Skeletal muscle cell (primary cell): ENCODE measurements at regions not wholly inside any gene's neighbourhood (a gene's known extent, or its start where the extent isn't known, plus 50 kb on each side); places are given as distances from the start of the nearest gene placed in this dataset.
"Not testable (repeated sequence)": the region's sequence is repeated elsewhere in the genome, so short reads cannot be mapped to it uniquely, and the experiment has no call there.

ENCODE experiments used
- DNase-seq: peaks from one replicate; pipeline ENCODE4 v3.0.0-alpha.2; 2010; ENCODE audit warnings: low read depth
- H3K4me3 ChIP-seq: 2 replicates; pipeline ENCODE4 v1.5.1; 2011; ENCODE audit warnings: low read depth, mild to moderate bottlenecking, control low read depth, low read length, moderate library complexity

DNA sequence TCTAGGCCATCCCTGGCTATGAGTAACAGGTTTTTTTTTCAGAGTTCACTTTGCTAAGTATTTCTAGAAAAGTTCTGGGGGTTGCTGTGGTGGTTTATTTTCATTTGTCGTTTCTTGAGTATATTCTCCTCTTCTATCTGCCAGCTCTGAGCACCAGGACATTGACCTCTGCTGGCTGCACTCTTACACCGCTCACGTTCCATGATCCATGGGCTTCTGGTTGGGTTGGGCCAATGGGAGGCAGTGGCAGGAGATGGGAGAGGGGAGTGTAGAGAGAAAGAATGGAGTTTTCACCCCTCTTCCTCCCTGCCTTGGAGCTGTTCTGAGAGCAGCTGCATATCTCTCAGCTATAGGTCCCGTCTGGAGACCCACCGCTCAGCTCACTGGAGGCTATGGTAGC is 161.0 kb upstream of the ATXN1 start:
- DNase-seq: no peak
- no peak overlapping the region for H3K4me3 ChIP-seq

DNA sequence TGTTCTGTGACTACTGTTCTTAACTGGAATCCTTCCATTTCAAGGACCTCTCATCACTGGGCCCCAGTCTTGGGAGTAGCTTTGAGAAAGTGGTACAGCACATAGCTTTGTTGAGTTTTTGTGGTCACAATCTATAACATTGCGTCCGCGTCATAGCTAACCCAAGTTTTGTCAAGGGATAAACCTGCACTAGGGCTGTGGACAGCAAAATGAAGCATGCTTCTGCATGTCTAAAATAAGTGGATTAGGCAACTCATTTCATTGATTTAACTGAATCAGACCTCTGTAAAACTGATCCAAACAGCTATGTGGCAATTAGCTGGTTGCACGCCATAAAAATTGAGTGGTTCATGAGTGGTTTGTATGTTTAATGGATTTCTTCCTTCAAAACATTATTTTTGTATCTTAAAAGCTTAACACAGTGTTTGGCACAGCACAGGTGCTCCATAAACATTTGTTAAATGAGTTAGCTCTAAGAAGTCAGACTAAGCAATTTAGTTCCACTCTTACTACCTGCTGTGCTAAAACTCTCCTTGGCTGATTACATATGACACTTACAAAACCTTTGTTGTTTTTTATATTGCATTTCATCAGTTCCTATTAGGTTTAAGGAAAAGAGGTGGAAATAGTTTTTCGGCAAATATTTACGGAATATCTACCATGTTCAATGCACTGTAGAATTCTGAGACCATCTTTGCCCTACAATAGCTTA is 160.3 kb upstream of the ATXN1 start:
- no peak for DNase-seq

GRCh38 chr6:16918586-16918985 is 157.3 kb upstream of the ATXN1 start:
- H3K4me3 ChIP-seq: no peak overlapping the region
- no peak for DNase-seq

More for the DNA sequence above, 160.3 kb upstream of the ATXN1 start:
- H3K4me3 ChIP-seq: no peak overlapping the region

DNA sequence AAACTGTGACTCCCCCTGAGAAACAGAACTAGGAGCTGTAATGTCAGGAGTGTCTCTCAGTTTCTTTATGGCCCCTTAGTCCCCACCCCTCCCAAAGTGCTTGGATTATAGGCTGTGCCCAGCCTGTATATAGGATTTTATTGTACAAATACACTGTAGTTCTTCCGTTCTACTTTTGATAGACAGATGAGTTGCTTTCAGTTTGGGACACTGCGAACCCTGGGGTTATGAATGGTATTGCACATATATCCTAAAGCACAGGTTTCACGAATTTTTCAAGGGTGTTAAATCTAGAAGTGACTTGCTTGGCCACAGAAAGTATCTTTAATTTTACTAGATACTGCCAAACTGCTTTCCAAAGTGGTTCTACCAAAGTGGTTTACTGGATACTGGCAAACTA is 152.9 kb upstream of the ATXN1 start:
- no peak overlapping the region for H3K4me3 ChIP-seq
- no peak for DNase-seq

GRCh38 chr6:16912756-16913155 is 151.5 kb upstream of the ATXN1 start:
- no peak overlapping the region for H3K4me3 ChIP-seq
- no peak for DNase-seq

DNA sequence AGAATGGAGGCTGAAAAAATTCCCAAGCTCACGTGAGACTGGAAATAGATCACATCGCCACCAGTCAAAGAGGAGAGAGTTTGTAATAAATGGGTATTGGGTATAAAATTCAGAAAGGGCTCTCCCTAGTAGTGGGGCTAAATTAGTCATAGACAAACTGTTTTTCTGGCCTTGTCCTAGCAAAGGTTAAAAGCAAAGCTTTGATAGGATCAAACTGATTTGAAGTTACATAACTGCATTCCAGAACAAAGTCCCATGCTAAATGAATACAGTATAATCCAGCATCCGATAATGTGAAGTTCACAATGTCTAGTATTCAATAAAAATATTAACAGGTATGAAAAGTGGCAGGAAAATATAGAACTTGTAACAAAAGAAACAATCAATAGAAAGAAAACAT is 149.8 kb upstream of the ATXN1 start:
- no peak for DNase-seq
- no peak overlapping the region for H3K4me3 ChIP-seq

GRCh38 chr6:16909658-16910360 is 148.5 kb upstream of the ATXN1 start:
- DNase-seq: no peak
- H3K4me3 ChIP-seq: no peak overlapping the region

DNA sequence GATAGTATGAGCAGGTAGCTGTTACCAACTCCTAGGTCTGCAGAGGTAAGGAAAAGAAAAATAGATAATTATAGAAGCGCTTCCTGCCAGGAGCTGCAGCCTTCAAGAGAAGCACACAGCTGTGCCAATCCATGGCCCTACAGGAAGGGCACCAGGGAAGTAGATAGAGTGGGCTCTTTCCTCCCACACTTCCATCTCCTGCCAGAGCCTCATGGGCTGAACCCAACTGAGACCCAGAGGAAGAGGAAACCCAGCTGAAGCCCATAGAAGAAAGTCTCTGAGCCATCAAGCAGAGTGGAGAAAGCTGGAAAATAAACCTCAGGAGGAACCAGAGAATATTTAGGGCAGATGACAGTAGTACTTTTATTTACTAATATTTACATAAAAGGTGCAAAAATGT is 146.7 kb upstream of the ATXN1 start:
- DNase-seq: no peak
- H3K4me3 ChIP-seq: no peak overlapping the region

GRCh38 chr6:16904957-16905356 is 143.7 kb upstream of the ATXN1 start:
- no peak for DNase-seq

DNA sequence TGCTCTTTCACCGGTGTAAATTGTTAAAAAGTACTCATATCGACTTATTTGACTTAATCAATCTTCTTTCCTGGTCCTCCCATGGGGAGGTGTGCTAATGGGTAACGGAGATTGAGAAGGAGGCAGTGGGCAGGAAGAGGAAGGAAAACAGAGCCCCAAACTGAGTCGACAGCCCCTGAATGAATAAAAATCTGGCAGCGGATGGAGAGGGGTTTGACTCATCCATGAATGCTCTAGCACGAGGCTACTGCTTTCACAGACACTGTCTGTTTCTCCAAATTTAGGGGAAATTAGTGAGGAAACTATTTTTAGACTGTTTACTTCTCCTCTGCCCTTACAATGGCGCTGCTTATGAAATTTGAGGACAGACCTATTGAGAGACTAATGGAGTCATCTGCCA is 142.2 kb upstream of the ATXN1 start:
- DNase-seq: no peak

More at GRCh38 chr6:16904957-16905356, 143.7 kb upstream of the ATXN1 start:
- no peak overlapping the region for H3K4me3 ChIP-seq

DNA sequence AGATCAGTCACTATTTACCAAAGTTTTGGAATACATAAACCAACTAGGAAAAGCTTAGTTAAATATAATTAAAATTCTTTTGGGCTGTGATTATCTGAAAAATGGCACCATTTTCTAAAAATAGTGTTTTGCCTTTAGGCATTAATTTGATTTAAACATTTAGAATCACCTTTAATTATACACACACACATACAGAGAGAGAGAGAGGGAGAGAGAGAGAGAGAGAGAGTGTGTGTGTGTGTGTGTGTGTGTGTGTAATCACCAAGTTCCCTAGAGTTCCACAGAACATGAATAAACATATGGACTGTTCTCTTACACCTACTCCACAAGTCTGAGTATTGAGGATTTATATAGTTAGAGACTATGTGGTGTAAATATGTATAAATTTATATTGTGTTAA is 141.2 kb upstream of the ATXN1 start:
- no peak for DNase-seq
- no peak overlapping the region for H3K4me3 ChIP-seq

More for the DNA sequence above, 142.2 kb upstream of the ATXN1 start:
- H3K4me3 ChIP-seq: no peak overlapping the region

DNA sequence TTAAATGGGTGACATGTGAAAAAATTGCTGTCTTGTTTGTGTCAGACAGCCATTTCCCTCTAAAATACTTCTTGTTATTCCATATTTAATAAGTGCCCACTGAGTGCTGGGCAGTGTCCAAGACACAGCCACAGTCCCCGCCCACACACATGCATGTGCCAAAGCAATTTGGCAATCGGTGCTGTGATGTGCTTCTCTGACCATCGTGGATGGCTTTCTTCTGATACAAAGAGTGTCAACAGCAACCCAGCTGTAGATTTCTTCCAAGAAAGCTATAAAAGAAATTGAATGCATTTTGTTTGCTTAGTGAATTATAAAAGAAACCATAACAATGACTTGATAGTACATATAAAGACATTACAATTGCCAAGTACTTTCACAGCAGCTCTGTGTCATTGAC is 140.5 kb upstream of the ATXN1 start:
- peak; percentile 56 for DNase-seq

DNA sequence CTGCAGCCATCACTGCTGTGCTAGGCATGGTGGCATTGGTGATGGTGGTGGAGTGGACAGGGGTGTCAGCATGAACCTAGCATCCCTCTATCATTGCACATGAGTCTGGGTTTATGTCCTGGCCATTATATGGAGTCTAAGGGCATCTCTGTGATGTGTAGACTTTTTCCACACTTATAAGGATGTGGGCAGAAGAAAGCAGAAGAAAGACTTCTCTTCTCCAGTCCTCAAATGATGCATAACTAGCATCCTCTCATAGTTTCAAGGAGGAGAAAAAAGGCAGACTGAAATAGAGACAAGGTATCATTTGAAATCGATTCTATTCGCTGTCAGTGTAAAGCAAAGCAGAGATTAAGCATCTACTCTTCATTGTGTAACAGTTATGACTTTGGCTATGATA is 140.0 kb upstream of the ATXN1 start:
- DNase-seq: no peak
- H3K4me3 ChIP-seq: no peak overlapping the region

More for the DNA sequence above, 140.5 kb upstream of the ATXN1 start:
- H3K4me3 ChIP-seq: no peak overlapping the region

DNA sequence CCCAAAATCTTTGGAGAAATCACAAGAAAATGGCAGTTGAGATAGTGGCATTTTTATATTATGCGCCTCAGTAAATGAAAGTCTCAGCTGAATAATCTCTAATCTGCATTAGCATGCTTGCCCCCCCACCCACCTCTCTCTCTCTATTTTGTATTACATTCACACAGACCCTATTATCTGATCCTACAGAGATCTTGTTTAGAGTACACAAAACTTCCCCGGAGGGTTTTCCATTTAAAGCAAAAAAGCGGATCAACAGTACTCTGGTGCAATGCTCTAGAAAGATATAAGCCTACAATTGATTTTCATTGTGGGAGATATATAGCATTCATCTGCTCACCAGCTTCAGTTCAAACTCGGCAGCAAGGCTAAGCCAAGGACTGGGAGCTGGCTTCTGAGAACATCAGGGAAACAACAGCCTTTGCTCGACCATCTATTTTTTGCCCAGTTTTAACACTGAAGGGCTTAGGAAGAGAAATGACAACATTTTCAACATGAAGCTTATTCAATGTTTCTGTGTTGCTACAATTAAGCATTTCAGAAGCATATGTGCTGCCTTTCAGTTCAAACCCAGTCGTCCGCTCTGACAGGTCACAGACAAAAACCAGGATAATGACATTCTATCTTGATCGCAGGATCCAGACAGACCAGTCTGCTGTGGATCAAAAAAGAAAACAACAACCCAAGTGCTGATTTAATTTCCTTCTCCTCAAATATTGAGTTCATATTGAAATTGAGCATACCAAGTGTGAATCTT is 137.6 kb upstream of the ATXN1 start:
- no peak overlapping the region for H3K4me3 ChIP-seq
- no peak for DNase-seq

GRCh38 chr6:16897669-16898068 is 136.4 kb upstream of the ATXN1 start:
- no peak for DNase-seq
- no peak overlapping the region for H3K4me3 ChIP-seq

- no peak for DNase-seq
- H3K4me3 ChIP-seq: no peak overlapping the region
Measured at GRCh38 chr6:16894301-16894700, 133.0 kb upstream of the ATXN1 start.

- not testable (repeated sequence) for H3K4me3 ChIP-seq, DNase-seq
Measured at GRCh38 chr6:16891110-16891509, 129.8 kb upstream of the ATXN1 start.

DNA sequence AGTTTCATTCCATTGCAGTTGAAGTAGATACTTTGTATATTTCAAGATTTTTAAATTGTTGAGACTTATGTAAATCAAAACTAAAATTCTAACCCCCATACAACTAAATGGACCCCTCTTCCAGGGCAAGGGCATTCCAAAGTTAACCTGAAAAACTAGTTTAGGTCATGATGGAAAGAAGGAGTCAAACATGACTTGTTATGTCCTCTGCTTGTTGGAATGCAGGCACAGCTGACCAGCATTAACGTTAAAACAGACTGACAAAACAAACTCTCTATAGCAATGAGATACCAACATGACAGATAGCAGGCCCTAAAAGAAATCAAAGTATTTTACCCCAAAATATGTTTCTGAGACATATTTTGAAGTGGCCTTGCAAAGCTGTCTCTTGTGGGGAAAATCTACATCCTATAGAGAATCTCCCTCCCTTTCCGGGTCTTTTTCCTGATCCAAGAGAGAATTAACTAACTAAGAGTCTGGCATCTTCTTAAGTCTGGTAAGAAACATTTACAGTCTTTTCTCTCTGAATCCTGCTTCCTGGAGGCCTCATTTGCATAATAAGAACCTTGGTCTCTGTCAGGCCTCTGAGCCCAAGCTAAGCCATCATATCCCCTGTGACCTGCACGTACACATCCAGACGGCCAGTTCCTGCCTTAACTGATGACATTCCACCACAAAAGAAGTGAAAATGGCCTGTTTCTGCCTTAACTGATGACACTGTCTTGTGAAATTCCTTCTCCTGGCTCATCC is 124.3 kb upstream of the ATXN1 start:
- no peak for DNase-seq
- H3K4me3 ChIP-seq: no peak overlapping the region

DNA sequence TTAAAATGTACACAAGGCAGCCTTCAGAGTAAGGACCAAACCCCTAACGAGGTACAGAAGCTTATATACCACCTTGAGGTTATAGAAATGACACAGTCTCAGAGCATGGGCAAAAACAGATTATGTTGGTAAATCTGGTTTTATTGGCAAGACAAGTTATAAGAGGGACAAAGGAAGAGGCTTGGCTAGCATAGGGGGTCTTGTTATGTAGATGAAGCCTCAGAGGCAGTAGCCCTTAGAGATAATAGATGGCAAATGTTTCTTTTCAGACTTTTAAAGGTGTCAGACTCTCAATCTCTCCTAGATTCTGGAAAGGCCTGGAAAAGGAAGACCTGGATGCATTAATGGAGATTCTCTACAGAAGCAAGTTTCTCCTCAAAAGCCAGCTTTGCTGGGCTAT is 123.3 kb upstream of the ATXN1 start:
- H3K4me3 ChIP-seq: no peak overlapping the region
- no peak for DNase-seq

DNA sequence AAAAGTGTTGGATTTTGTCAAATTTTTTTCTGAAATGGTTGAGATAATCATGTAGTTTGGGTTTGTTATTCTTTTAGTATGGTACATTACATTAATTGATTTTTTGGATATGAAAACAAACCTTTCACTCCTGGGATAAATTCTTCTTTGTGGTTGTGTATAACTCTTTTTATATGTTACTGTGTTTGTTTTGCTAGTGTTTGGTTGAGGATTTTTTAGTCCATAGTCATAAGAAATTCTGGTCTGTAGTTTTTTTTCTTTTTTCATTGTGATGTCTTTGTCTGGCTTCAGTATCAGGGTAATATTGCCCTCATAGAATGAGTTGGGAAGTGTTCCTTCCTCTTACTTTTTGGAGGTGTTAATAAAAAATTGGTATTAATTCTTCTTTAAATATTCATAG is 122.2 kb upstream of the ATXN1 start:
- DNase-seq: no peak
- H3K4me3 ChIP-seq: no peak overlapping the region
